ENCODE measurements at regions not wholly inside any gene's neighbourhood (a gene's known extent, or its start where the extent isn't known, plus 50 kb on each side); places are given as distances from the start of the nearest gene placed in this dataset.

DNA sequence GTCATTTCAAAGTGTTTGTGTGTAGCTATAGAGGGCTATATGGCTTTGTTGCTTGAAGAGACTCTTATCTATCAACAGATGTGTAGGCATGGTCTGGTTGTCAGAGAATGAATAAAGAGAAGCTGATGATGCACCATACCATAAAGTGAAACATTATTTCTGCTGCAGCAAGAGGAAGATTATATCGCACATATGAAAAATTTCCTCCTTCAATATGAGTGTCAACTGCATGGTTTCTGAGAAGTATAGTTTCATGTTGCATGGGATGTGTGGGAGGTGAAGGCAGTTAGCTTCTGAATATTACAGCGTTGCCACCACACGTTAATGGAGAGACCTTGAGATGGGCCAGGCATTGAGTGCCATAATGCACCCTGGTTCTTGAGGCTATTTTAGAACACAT lies 217.9 kb downstream of the SATB1 start:
- TF ChIP-seq, protein P1, sequence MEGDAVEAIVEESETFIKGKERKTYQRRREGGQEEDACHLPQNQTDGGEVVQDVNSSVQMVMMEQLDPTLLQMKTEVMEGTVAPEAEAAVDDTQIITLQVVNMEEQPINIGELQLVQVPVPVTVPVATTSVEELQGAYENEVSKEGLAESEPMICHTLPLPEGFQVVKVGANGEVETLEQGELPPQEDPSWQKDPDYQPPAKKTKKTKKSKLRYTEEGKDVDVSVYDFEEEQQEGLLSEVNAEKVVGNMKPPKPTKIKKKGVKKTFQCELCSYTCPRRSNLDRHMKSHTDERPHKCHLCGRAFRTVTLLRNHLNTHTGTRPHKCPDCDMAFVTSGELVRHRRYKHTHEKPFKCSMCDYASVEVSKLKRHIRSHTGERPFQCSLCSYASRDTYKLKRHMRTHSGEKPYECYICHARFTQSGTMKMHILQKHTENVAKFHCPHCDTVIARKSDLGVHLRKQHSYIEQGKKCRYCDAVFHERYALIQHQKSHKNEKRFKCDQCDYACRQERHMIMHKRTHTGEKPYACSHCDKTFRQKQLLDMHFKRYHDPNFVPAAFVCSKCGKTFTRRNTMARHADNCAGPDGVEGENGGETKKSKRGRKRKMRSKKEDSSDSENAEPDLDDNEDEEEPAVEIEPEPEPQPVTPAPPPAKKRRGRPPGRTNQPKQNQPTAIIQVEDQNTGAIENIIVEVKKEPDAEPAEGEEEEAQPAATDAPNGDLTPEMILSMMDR (IDR thresholded peaks at IDR 0.05; ENCODE audit: insufficient read depth, low read length) = no peak
- TF ChIP-seq, protein P2, sequence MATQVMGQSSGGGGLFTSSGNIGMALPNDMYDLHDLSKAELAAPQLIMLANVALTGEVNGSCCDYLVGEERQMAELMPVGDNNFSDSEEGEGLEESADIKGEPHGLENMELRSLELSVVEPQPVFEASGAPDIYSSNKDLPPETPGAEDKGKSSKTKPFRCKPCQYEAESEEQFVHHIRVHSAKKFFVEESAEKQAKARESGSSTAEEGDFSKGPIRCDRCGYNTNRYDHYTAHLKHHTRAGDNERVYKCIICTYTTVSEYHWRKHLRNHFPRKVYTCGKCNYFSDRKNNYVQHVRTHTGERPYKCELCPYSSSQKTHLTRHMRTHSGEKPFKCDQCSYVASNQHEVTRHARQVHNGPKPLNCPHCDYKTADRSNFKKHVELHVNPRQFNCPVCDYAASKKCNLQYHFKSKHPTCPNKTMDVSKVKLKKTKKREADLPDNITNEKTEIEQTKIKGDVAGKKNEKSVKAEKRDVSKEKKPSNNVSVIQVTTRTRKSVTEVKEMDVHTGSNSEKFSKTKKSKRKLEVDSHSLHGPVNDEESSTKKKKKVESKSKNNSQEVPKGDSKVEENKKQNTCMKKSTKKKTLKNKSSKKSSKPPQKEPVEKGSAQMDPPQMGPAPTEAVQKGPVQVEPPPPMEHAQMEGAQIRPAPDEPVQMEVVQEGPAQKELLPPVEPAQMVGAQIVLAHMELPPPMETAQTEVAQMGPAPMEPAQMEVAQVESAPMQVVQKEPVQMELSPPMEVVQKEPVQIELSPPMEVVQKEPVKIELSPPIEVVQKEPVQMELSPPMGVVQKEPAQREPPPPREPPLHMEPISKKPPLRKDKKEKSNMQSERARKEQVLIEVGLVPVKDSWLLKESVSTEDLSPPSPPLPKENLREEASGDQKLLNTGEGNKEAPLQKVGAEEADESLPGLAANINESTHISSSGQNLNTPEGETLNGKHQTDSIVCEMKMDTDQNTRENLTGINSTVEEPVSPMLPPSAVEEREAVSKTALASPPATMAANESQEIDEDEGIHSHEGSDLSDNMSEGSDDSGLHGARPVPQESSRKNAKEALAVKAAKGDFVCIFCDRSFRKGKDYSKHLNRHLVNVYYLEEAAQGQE (IDR thresholded peaks at IDR 0.05; ENCODE audit: insufficient replicate concordance, low read depth) = no peak
- TF ChIP-seq SPI1 (IDR thresholded peaks at IDR 0.05; ENCODE audit: borderline replicate concordance, low read depth) (no peak), POLR2AphosphoS5 (IDR thresholded peaks at IDR 0.05; ENCODE audit: low read depth) (no peak)

Data from HL-60 (cell line).